K562 (cell line): ENCODE measurements at regions not wholly inside any gene's neighbourhood (a gene's known extent, or its start where the extent isn't known, plus 50 kb on each side); places are given as distances from the start of the nearest gene placed in this dataset.

Source experiments
- ATAC-seq: fragments of 200-7000 bp; cut with Tn5 transposase; 3 replicates; pipeline ENCODE4 v1.9.1; 2020; ENCODE audit warnings: moderate library complexity
- BruUV-seq: library from RNA; stranded (reverse); fragments of 400-500 nt; replicated peaks from 2 replicates; lab custom pipeline; 2021; lab: Mats Ljungman, UMichigan
- CTCF ChIA-PET: fragments of 300-600 bp; formaldehyde crosslinking; extraction: SDS; loops from one replicate; lab custom pipeline; 2021; ENCODE audit warnings: low intra/inter-chr PET ratio; lab: Yijun Ruan, JAX
- POLR2A ChIA-PET: fragments of 300-600, 350-650 bp; sonication (Branson Sonifier 250); formaldehyde crosslinking; extraction: SDS; loops from one replicate; lab custom pipeline; 2021; ENCODE audit warnings: antibody characterized with exemption, inconsistent platforms; lab: Yijun Ruan, JAX
- DNase-seq, 4 experiments: peaks; one replicate each; pipeline versions ENCODE4 v3.0.0 to v3.0.0-alpha.2; 2011 to 2018; ENCODE audit warnings: low spot score in 3 of 4, mixed read lengths in 3 of 4; ENCODE audit errors: extremely low read depth in 1 of 4
- FAIRE-seq: peaks from 2 replicates; lab custom pipeline; 2011; peaks lifted over from hg19 to GRCh38; lab: Jason Lieb, UNC
- H2AFZ ChIP-seq: 2 replicates; pipeline ENCODE4 v1.6.0; 2011; ENCODE audit warnings: low read depth, low read length, control low read depth, inconsistent platforms
- H3K27ac ChIP-seq: fragments of 200-600 bp; 3 replicates; pipeline ENCODE4 v1.8.0; 2011; ENCODE audit warnings: low read depth, mild to moderate bottlenecking, control low read depth, inconsistent platforms, low read length, moderate library complexity, mixed read lengths; ENCODE audit errors: extremely low read depth
- H3K27me3 ChIP-seq, 2 experiments: fragments of 300-600 bp in 1 of 2; 2 replicates in 1 of 2; 3 replicates in 1 of 2; pipeline versions ENCODE4 v1.6.0 to v1.8.0; 2011; ENCODE audit warnings: inconsistent platforms in 2 of 2, low read length in 2 of 2, mild to moderate bottlenecking in 1 of 2, mixed read lengths in 1 of 2, moderate library complexity in 1 of 2; ENCODE audit not compliant: control insufficient read depth in 2 of 2, insufficient read depth in 2 of 2
- H3K36me3 ChIP-seq: fragments of 300-600 bp; 3 replicates; pipeline ENCODE4 v1.8.0; 2011; ENCODE audit warnings: mild to moderate bottlenecking, low read length, inconsistent platforms; ENCODE audit not compliant: control insufficient read depth, insufficient read depth
- H3K4me1 ChIP-seq, 2 experiments: fragments of 200-600 bp in 1 of 2; replicated peaks in 1 of 2; 2 replicates in 1 of 2; 3 replicates in 1 of 2; pipeline versions ENCODE4 v1.5.1 to v1.8.0; 2011; ENCODE audit warnings: inconsistent platforms in 2 of 2, low read length in 2 of 2, mild to moderate bottlenecking in 1 of 2, mixed read lengths in 1 of 2, moderate library complexity in 1 of 2; ENCODE audit not compliant: control insufficient read depth in 2 of 2, insufficient read depth in 2 of 2
- H3K4me2 ChIP-seq: 2 replicates; pipeline ENCODE4 v1.6.1; 2011; ENCODE audit warnings: low read length, control low read depth, inconsistent platforms, mixed read lengths; ENCODE audit not compliant: insufficient read depth
- H3K4me3 ChIP-seq: fragments of 200-600 bp; sonication (generic), shearing (Covaris generic); 2 replicates; pipeline ENCODE4 v1.5.1; 2016; ENCODE audit warnings: control low read depth, inconsistent platforms
- H3K79me2 ChIP-seq: fragments of 200-600 bp; 3 replicates; pipeline ENCODE4 v1.8.0; 2011; ENCODE audit warnings: low read length, inconsistent platforms; ENCODE audit not compliant: control insufficient read depth, insufficient read depth
- H3K9ac ChIP-seq, 2 experiments: 2 replicates each; pipeline versions ENCODE4 v1.6.0 to v1.6.1; 2011; ENCODE audit warnings: low read depth in 2 of 2, low read length in 2 of 2, control low read depth in 1 of 2, inconsistent platforms in 1 of 2, mild to moderate bottlenecking in 1 of 2, mixed read lengths in 1 of 2; ENCODE audit not compliant: insufficient read depth in 1 of 2
- H3K9me1 ChIP-seq: one replicate; pipeline ENCODE4 v1.6.0; 2011; ENCODE audit warnings: inconsistent platforms, mild to moderate bottlenecking, low read length, moderate library complexity; ENCODE audit not compliant: control insufficient read depth, insufficient read depth
- H3K9me3 ChIP-seq: replicated peaks from 2 replicates; pipeline ENCODE4 v1.5.1; 2011; ENCODE audit warnings: low read depth, low read length, inconsistent platforms; ENCODE audit not compliant: control insufficient read depth, insufficient read depth
- H4K20me1 ChIP-seq: replicated peaks from 2 replicates; pipeline ENCODE4 v1.6.1; 2011; ENCODE audit warnings: low read length, inconsistent platforms, mixed read lengths; ENCODE audit not compliant: control insufficient read depth, insufficient read depth
- CXXC5 ChIP-seq: fragments of 250-450 bp; sonication (Bioruptor Pico); IDR thresholded peaks from 2 replicates; pipeline ENCODE4 v1.8.0; 2022; ENCODE audit warnings: inconsistent platforms, mild to moderate bottlenecking, moderate library complexity
- ERF ChIP-seq: fragments of 450-650 bp; formaldehyde crosslinking; IDR thresholded peaks from 2 replicates; pipeline ENCODE4 v1.4.0; 2020; ENCODE audit warnings: mild to moderate bottlenecking, mixed read lengths
- GTF2A2 ChIP-seq: IDR thresholded peaks from 2 replicates; pipeline ENCODE4 v1.6.1; 2016; ENCODE audit warnings: mild to moderate bottlenecking, missing genetic modification characterization, missing compliant biosample characterization
- HINFP ChIP-seq: fragments of 450-650 bp; conservative IDR thresholded peaks from 2 replicates; pipeline ENCODE4 v1.6.1; 2016; ENCODE audit warnings: missing genetic modification characterization, low read depth, mild to moderate bottlenecking, control low read depth, missing compliant biosample characterization
- ID3 ChIP-seq, 2 experiments: fragments of 250-450 bp in 1 of 2; fragments of 450-650 bp in 1 of 2; sonication (Bioruptor Pico) in 1 of 2; IDR thresholded peaks; 2 replicates each; pipeline versions ENCODE4 v1.6.1 to v1.8.0; 2016 to 2021; ENCODE audit warnings: mild to moderate bottlenecking in 2 of 2, moderate library complexity in 2 of 2, missing compliant biosample characterization in 1 of 2, missing genetic modification characterization in 1 of 2
- KLF16 ChIP-seq: IDR thresholded peaks from 2 replicates; pipeline ENCODE4 v1.6.1; 2016; ENCODE audit warnings: antibody characterized with exemption
- KLF6 ChIP-seq: fragments of 250-450 bp; sonication (Bioruptor Pico); IDR thresholded peaks from 2 replicates; pipeline ENCODE4 v1.4.0; 2020; ENCODE audit warnings: mild to moderate bottlenecking, moderate library complexity, borderline replicate concordance
- PTRF ChIP-seq: fragments of 450-650 bp; IDR thresholded peaks from 2 replicates; pipeline ENCODE4 v1.6.1; 2016; ENCODE audit warnings: mild to moderate bottlenecking, missing genetic modification characterization, missing compliant biosample characterization
- SAFB ChIP-seq: fragments of 200-400 bp; formaldehyde crosslinking; IDR thresholded peaks from 2 replicates; pipeline ENCODE4 v1.6.1; 2017; ENCODE audit warnings: low read depth, low read length, borderline replicate concordance
- SMAD4 ChIP-seq: fragments of 250-450 bp; sonication (Bioruptor Pico); conservative IDR thresholded peaks from 2 replicates; pipeline ENCODE4 v1.8.0; 2021; ENCODE audit warnings: inconsistent platforms, mild to moderate bottlenecking, moderate library complexity
- SMARCA4 ChIP-seq: fragments of 450-650 bp; IDR thresholded peaks from 2 replicates; pipeline ENCODE4 v1.6.1; 2016
- SMARCE1 ChIP-seq: fragments of 450-650 bp; IDR thresholded peaks from 2 replicates; pipeline ENCODE4 v1.7.1; 2016; ENCODE audit warnings: mild to moderate bottlenecking
- TRIM24 ChIP-seq, 2 experiments: fragments of 450-650 bp; IDR thresholded peaks; 2 replicates each; pipeline ENCODE4 v1.6.1; 2016
- ZNF23 ChIP-seq: fragments of 250-450 bp; sonication (Bioruptor Pico); IDR thresholded peaks from 2 replicates; pipeline ENCODE4 v1.4.0; 2020; ENCODE audit warnings: mild to moderate bottlenecking
- ZNF586 ChIP-seq: fragments of 450-650 bp; formaldehyde crosslinking; conservative IDR thresholded peaks from 2 replicates; pipeline ENCODE4 v1.4.0; 2020; ENCODE audit warnings: mild to moderate bottlenecking, moderate library complexity
- WGBS: fragments of 100-300 bp; shearing (Covaris generic); methylation state at CpG from one replicate; pipeline ENCODE4 v1.1.6; 2016; ENCODE audit warnings: low coverage, mixed read lengths; ENCODE audit not compliant: insufficient coverage; ENCODE audit errors: missing lambda C conversion rate; 5-methylcytosine and 5-hydroxymethylcytosine counted together
- in situ Hi-C: fragments of 300-500 bp; cut with MboI; formaldehyde crosslinking; loops from 4 replicates; pipeline ENCODE4 v1.15.0; 2018; ENCODE audit warnings: inconsistent platforms, mixed read lengths
- intact Hi-C: fragments of 100-400 bp; cut with micrococcal nuclease; formaldehyde crosslinking; loops from 2 replicates; pipeline ENCODE4 v1.14.2; 2022
- TF ChIP-seq, protein P1 (sequence below): sonication (generic); formaldehyde crosslinking; IDR thresholded peaks from 2 replicates; pipeline ENCODE4 v1.5.0; 2020; ENCODE audit warnings: missing genetic modification reagents
- TF ChIP-seq, protein P2 (sequence below): fragments of 250-450 bp; sonication (Bioruptor Pico); IDR thresholded peaks from 2 replicates; pipeline ENCODE4 v1.8.0; 2021; ENCODE audit warnings: mild to moderate bottlenecking, moderate library complexity

DNA sequence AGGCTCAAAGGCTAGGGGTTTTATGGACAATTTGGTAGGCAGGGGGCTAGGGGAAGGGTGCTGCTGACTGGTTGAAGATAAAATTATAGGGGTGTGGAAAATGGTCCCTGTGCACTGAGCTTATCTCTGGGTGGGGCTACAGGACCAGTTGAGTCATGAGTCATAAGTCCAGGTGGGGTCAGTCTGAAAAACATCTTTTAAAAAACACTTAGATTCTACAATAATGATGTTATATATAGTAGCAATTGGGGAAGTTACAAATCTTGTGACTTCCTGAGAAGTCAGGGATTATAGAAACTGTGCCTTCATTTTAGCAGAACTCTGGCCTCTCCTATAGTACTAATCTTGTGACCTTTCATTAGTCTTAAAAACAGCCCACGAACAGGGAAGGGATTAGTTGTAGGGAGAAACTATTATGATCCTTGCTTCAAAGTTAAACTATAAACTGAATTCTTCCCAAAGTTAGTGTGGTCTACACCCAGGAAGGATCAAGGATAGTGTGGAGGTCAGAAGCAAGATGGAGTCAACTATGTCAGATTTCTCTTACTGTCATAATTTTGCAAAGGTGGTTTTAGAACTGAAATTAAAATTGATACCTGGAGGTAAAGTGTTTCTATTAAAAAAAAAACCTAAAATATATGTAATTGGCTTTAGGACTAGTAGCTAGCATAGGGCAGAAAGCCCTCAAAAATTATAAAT, 130.1 kb downstream of the P2RY1 start:
- Histone ChIP-seq H3K9me1 (no peaks in the 10 kb centered on the region), H3K27ac (peak overlapping the region; percentile 11; the same call in 1 of the 3 replicates), H3K9me3 (0 out of 2 replicates have a peak, but pooled peaks cover 8% of the 10 kb centered on the region), H3K9ac (no peak overlapping the region), H3K4me2 (no peak overlapping the region), H4K20me1 (no peaks in the 10 kb centered on the region), H3K4me1 (peaks cover 4 to 22% of the 10 kb centered on the region in 2 experiments; a peak in 3 of 5 replicates), H3K27me3 (no peaks in the 10 kb centered on the region), H3K36me3 (no peaks in the 10 kb centered on the region), H3K4me3 (no peak overlapping the region), H3K79me2 (no peaks in the 10 kb centered on the region), H2AFZ (peak overlapping the region; percentile 60)
- DNase-seq (peak in 2 of 4 experiments; percentile 26 to 53), ATAC-seq (peak; percentile 10; the same call in 1 of the 3 replicates), FAIRE-seq (no peak)
- in situ Hi-C loops (no loop called here), intact Hi-C loops (loop anchor here (5.0 kb wide), 2 partner anchors 57 to 128 kb away; partner anchors contain the start of gene P2RY1)
- 53% methylated on average over 1 of the region's 1 CpG for WGBS
- ChIA-PET POLR2A (no interaction called here), CTCF (no interaction called here)
- no TSS peak for BruUV-seq
- 0 out of 2 replicates have a peak, but pooled peaks have one; percentile 5 for TF ChIP-seq KLF16
- TF ChIP-seq HINFP (tag), result no peak; the same call in 1 of the 2 replicates
- peak; percentile 68 for TF ChIP-seq GTF2A2 (tag)
- peak; percentile 53 for TF ChIP-seq CXXC5 (CRISPR knock-in tag)
- peak in 1 of 2 experiments; percentile 37; a peak in 1 of 4 replicates for TF ChIP-seq TRIM24 (IDR thresholded peaks at IDR 0.05)
- TF ChIP-seq ERF, result no peak
- TF ChIP-seq ID3 (CRISPR knock-in tag; IDR thresholded peaks at IDR 0.05), result no peak
- peak; percentile 79 for TF ChIP-seq ID3 (tag; IDR thresholded peaks at IDR 0.05)
- peak; percentile 69 for TF ChIP-seq PTRF (tag)
- peak; percentile 62; the same call in 1 of the 2 replicates for TF ChIP-seq ZNF586
- peak; percentile 60 for TF ChIP-seq SMAD4
- TF ChIP-seq, protein P1, sequence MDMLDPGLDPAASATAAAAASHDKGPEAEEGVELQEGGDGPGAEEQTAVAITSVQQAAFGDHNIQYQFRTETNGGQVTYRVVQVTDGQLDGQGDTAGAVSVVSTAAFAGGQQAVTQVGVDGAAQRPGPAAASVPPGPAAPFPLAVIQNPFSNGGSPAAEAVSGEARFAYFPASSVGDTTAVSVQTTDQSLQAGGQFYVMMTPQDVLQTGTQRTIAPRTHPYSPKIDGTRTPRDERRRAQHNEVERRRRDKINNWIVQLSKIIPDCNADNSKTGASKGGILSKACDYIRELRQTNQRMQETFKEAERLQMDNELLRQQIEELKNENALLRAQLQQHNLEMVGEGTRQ (CRISPR knock-in tag), result no peak
- no peak for TF ChIP-seq ZNF23
- TF ChIP-seq SMARCA4, result 0 out of 2 replicates have a peak, but pooled peaks have one; percentile 31
- TF ChIP-seq SMARCE1, result 0 out of 2 replicates have a peak, but pooled peaks have one; percentile 22
- TF ChIP-seq, protein P2, sequence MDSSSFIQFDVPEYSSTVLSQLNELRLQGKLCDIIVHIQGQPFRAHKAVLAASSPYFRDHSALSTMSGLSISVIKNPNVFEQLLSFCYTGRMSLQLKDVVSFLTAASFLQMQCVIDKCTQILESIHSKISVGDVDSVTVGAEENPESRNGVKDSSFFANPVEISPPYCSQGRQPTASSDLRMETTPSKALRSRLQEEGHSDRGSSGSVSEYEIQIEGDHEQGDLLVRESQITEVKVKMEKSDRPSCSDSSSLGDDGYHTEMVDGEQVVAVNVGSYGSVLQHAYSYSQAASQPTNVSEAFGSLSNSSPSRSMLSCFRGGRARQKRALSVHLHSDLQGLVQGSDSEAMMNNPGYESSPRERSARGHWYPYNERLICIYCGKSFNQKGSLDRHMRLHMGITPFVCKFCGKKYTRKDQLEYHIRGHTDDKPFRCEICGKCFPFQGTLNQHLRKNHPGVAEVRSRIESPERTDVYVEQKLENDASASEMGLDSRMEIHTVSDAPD (CRISPR knock-in tag), result 0 out of 2 replicates have a peak, but pooled peaks have one; percentile 37
- TF ChIP-seq SAFB, result no peak
- 0 out of 2 replicates have a peak, but pooled peaks have one; percentile 33 for TF ChIP-seq KLF6
